Omental fat pad (tissue), 3 donors: ENCODE measurements at regions not wholly inside any gene's neighbourhood (a gene's known extent, or its start where the extent isn't known, plus 50 kb on each side); places are given as distances from the start of the nearest gene placed in this dataset.

Source experiments
- ATAC-seq: fragments of 150-250 bp; one replicate; pipeline ENCODE4 v1.9.1; 2016; ENCODE audit warnings: mild to moderate bottlenecking, moderate library complexity; ENCODE audit not compliant: low FRiP score
- DNase-seq: peaks from one replicate; pipeline ENCODE4 v3.0.0-alpha.2; 2019; ENCODE audit warnings: low spot score
- CTCF ChIP-seq, 3 donors: fragments of 450-650 bp; IDR thresholded peaks; one replicate each; pipeline ENCODE4 v1.5.1; 2016 to 2017; ENCODE audit warnings: antibody characterized with exemption in 3 of 3, mild to moderate bottlenecking in 3 of 3, moderate library complexity in 2 of 3

GRCh38 chr13:88429862-88430261, 758.7 kb downstream of the SLITRK5 start:
- ATAC-seq: no peak
- no peak for TF ChIP-seq CTCF (IDR thresholded peaks at IDR 0.05)
- DNase-seq: no peak

GRCh38 chr13:88434953-88435352, 763.8 kb downstream of the SLITRK5 start:
- no peak for TF ChIP-seq CTCF (IDR thresholded peaks at IDR 0.05)
- no peak for ATAC-seq
- no peak for DNase-seq

GRCh38 chr13:88436974-88437373, 765.8 kb downstream of the SLITRK5 start:
- TF ChIP-seq CTCF (IDR thresholded peaks at IDR 0.05): no peak
- no peak for DNase-seq
- ATAC-seq: no peak

GRCh38 chr13:88450515-88450914, 779.3 kb downstream of the SLITRK5 start:
- DNase-seq (no peak), ATAC-seq (no peak)
- no peak for TF ChIP-seq CTCF (IDR thresholded peaks at IDR 0.05)

DNA sequence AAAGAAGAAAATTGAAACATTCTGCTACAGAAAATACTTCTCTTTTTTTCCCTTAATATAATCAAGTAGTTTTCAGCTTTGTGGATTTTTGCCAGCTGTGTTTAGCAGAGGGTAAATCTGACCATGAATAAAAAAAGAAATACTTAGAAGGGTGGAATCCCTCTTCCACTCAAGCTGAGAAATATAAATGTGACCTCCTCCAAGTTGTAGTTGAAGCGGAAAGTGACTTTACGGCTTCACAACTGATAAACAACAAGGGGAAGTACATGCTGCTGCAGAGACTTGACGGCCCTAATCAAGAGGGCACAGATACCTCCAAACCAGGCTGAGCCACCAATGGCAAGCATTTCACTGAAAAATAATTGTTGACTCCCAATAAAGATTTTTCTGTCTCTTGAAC, 785.0 kb downstream of the SLITRK5 start:
- ATAC-seq (no peak), DNase-seq (no peak)
- TF ChIP-seq CTCF (IDR thresholded peaks at IDR 0.05): no peak

GRCh38 chr13:88459331-88459730, 788.2 kb downstream of the SLITRK5 start:
- ATAC-seq (no peak), DNase-seq (no peak)
- TF ChIP-seq CTCF (IDR thresholded peaks at IDR 0.05): no peak

DNA sequence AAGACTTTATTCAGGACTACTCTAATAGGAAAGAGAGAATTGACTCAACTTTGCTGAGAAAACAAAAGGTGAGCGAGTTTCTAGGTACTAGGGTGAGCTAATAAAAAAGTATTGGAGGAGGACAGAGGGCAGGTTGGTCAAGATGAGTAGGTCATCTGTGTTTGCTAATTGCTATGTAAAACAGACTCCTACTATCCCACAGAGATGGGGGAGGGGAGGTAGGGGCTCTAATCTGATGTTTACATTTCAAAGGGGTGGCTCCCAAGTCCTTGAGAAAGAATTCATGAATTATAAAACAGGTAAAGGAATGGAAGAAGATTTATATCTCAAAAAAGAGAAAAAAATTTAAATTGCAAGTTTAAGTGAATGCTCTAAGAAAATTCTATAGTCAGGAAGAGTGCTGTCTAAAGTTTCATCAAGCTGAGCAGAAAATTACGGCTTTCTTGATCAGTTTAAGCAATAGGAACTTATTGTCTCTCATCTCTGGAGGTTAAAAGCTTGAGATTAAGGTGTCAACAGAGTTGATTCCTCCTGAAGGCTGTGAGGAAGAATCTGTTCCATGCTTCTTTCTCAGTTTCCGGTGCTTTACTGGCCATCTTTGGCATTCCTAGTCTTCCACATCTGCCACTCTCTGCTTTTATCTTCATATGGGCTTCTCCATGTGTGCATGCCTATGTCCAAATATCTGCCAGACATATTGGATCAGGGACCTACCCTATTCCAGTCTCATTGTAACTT, 790.3 kb downstream of the SLITRK5 start:
- no peak for TF ChIP-seq CTCF (IDR thresholded peaks at IDR 0.05)
- DNase-seq (no peak), ATAC-seq (no peak)
